OCI-LY7 (cell line): ENCODE measurements at regions not wholly inside any gene's neighbourhood (a gene's known extent, or its start where the extent isn't known, plus 50 kb on each side); places are given as distances from the start of the nearest gene placed in this dataset.

Source experiments
- BruUV-seq: library from RNA; stranded (reverse); fragments of 400-500 nt; replicated peaks from 2 replicates; lab custom pipeline; 2021; lab: Mats Ljungman, UMichigan
- CTCF ChIA-PET: fragments of 300-600 bp; sonication (Branson Sonifier 250); formaldehyde crosslinking; loops from one replicate; lab custom pipeline; 2022; ENCODE audit warnings: antibody characterized with exemption; ENCODE audit not compliant: unreplicated experiment; lab: Charles Lee
- POLR2A ChIA-PET: fragments of 300-600 bp; sonication (Branson Sonifier 250); formaldehyde crosslinking; loops from one replicate; lab custom pipeline; 2022; ENCODE audit warnings: antibody characterized with exemption; lab: Charles Lee
- DNase-seq: peaks from one replicate; pipeline ENCODE4 v3.0.0-alpha.2; 2015; ENCODE audit warnings: low spot score
- H2AFZ ChIP-seq: fragments of 200-600 bp; sonication (generic), shearing (Covaris generic); 2 replicates; pipeline ENCODE4 v1.6.1; 2014; ENCODE audit warnings: mild to moderate bottlenecking, antibody characterized with exemption, low read length, moderate library complexity
- H3K27ac ChIP-seq: fragments of 200-600 bp; sonication (generic); 2 replicates; pipeline ENCODE4 v1.5.1; 2014; ENCODE audit warnings: mixed run types, low read depth, mild to moderate bottlenecking, moderate library complexity, low read length, inconsistent platforms; ENCODE audit not compliant: poor library complexity, severe bottlenecking
- H3K36me3 ChIP-seq: fragments of 200-600 bp; sonication (generic); 2 replicates; pipeline ENCODE4 v1.6.1; 2014; ENCODE audit warnings: mild to moderate bottlenecking, antibody characterized with exemption, low read length, moderate library complexity, mixed read lengths; ENCODE audit not compliant: insufficient read depth
- H3K4me1 ChIP-seq: fragments of 200-600 bp; sonication (generic); 2 replicates; pipeline ENCODE4 v1.5.1; 2014; ENCODE audit warnings: mild to moderate bottlenecking, low read length; ENCODE audit not compliant: insufficient read depth, poor library complexity, severe bottlenecking
- H3K4me2 ChIP-seq: fragments of 200-600 bp; sonication (generic); 2 replicates; pipeline ENCODE4 v1.6.1; 2014; ENCODE audit warnings: mild to moderate bottlenecking, low read length
- H3K4me3 ChIP-seq: fragments of 200-600 bp; sonication (generic); 2 replicates; pipeline ENCODE4 v1.5.1; 2014; ENCODE audit warnings: mild to moderate bottlenecking, low read depth, low read length; ENCODE audit not compliant: poor library complexity, severe bottlenecking
- H3K79me2 ChIP-seq: fragments of 200-600 bp; sonication (generic); 2 replicates; pipeline ENCODE4 v1.6.1; 2016; ENCODE audit warnings: low read depth, mild to moderate bottlenecking, low read length, moderate library complexity, mixed read lengths; ENCODE audit not compliant: insufficient read depth
- H3K9me2 ChIP-seq: fragments of 200-600 bp; sonication (generic); 2 replicates; pipeline ENCODE4 v1.6.1; 2016; ENCODE audit warnings: mild to moderate bottlenecking, low read length, mixed read lengths; ENCODE audit not compliant: insufficient read depth
- H3K9me3 ChIP-seq: fragments of 200-600 bp; sonication (generic); 2 replicates; pipeline ENCODE4 v1.6.1; 2014; ENCODE audit warnings: mild to moderate bottlenecking, mixed run types, low read length, mixed read lengths
- H4K20me1 ChIP-seq: fragments of 200-600 bp; sonication (generic); 2 replicates; pipeline ENCODE4 v1.6.1; 2014; ENCODE audit warnings: mild to moderate bottlenecking, antibody characterized with exemption, low read length, moderate library complexity, mixed read lengths; ENCODE audit not compliant: insufficient read depth
- CTCF ChIP-seq: fragments of 200-600 bp; sonication (generic); conservative IDR thresholded peaks from 2 replicates; pipeline ENCODE4 v1.5.1; 2014; ENCODE audit warnings: mild to moderate bottlenecking, antibody characterized with exemption, low read length, moderate library complexity, mixed read lengths
- EZH2phosphoT487 ChIP-seq: fragments of 200-600 bp; sonication (generic); IDR thresholded peaks from 2 replicates; pipeline ENCODE4 v1.6.1; 2018; ENCODE audit warnings: low read depth, borderline replicate concordance, mild to moderate bottlenecking, mixed run types, antibody characterized with exemption, low read length, moderate library complexity, mixed read lengths
- intact Hi-C: fragments of 100-400 bp; cut with micrococcal nuclease; formaldehyde crosslinking; loops from one replicate; pipeline ENCODE4 v1.10.0; 2022; ENCODE audit not compliant: unreplicated experiment

- BruUV-seq: no TSS peak
- Histone ChIP-seq H3K4me2 (no peak overlapping the region), H2AFZ (no peak overlapping the region), H3K4me3 (no peak overlapping the region), H3K27ac (no peak overlapping the region), H3K9me2 (no peaks in the 10 kb centered on the region), H3K9me3 (no peaks in the 10 kb centered on the region), H3K79me2 (no peaks in the 10 kb centered on the region), H4K20me1 (no peaks in the 10 kb centered on the region), H3K4me1 (peaks cover 7% of the 10 kb centered on the region), H3K36me3 (no peaks in the 10 kb centered on the region)
- POLR2A ChIA-PET: interaction anchor here (0.6 kb wide), 1 partner anchor 149 kb away, joined by 3 read pairs; no protein-coding TSS in a partner anchor
- DNase-seq: no peak
- no peak for TF ChIP-seq CTCF
- no peak for TF ChIP-seq EZH2phosphoT487
- CTCF ChIA-PET: no interaction called here
- intact Hi-C loops: loop anchor here (5.0 kb wide), 1 partner anchor 437 kb away; no protein-coding TSS in a partner anchor
These were observed 172.9 kb upstream of the GRM3 start for GRCh38 chr7:86470763-86471162.

GRCh38 chr7:86469680-86470295, 173.9 kb upstream of the GRM3 start:
- Histone ChIP-seq H2AFZ (peak overlapping the region; percentile 77), H3K79me2 (no peaks in the 10 kb centered on the region), H4K20me1 (no peaks in the 10 kb centered on the region), H3K4me2 (peak overlapping the region; percentile 42; the same call in 1 of the 2 replicates), H3K27ac (no peak overlapping the region), H3K9me3 (no peaks in the 10 kb centered on the region), H3K9me2 (no peaks in the 10 kb centered on the region; the same call in 1 of the 2 replicates), H3K4me1 (peaks cover 7% of the 10 kb centered on the region), H3K4me3 (no peak overlapping the region), H3K36me3 (no peaks in the 10 kb centered on the region)
- peak; percentile 96 for TF ChIP-seq CTCF
- TF ChIP-seq EZH2phosphoT487: no peak
- ChIA-PET CTCF (interaction anchor here (1.1 kb wide), 1 partner anchor 578 kb away, joined by 3 read pairs; no protein-coding TSS in a partner anchor), POLR2A (interaction anchor here (0.6 kb wide), 3 partner anchors 20 to 888 kb away, joined by 3 read pairs; no protein-coding TSS in a partner anchor)
- intact Hi-C loops: loop anchor here (1.0 to 5.0 kb wide), 4 partner anchors 149 to 579 kb away; no protein-coding TSS in a partner anchor
- BruUV-seq: no TSS peak
- peak; percentile 91 for DNase-seq

- DNase-seq: peak; percentile 43
- Histone ChIP-seq H3K36me3 (no peaks in the 10 kb centered on the region), H3K4me3 (no peak overlapping the region), H3K4me1 (peaks cover 13% of the 10 kb centered on the region), H3K9me2 (no peaks in the 10 kb centered on the region), H2AFZ (peak overlapping the region; percentile 78; the same call in 1 of the 2 replicates), H3K4me2 (peak overlapping the region; percentile 32; the same call in 1 of the 2 replicates), H3K27ac (no peak overlapping the region), H4K20me1 (no peaks in the 10 kb centered on the region), H3K9me3 (no peaks in the 10 kb centered on the region), H3K79me2 (no peaks in the 10 kb centered on the region)
- no TSS peak for BruUV-seq
- intact Hi-C loops: no loop called here
- TF ChIP-seq EZH2phosphoT487 (no peak), CTCF (no peak)
- CTCF ChIA-PET: no interaction called here
- POLR2A ChIA-PET: interaction anchor here (0.5 to 1.3 kb wide), 2 partner anchors 29 to 1461 kb away, joined by 3 read pairs; no protein-coding TSS in a partner anchor
These were observed 189.0 kb upstream of the GRM3 start for GRCh38 chr7:86454753-86455152.
